ENCODE measurements at regions not wholly inside any gene's neighbourhood (a gene's known extent, or its start where the extent isn't known, plus 50 kb on each side); places are given as distances from the start of the nearest gene placed in this dataset.

- Histone ChIP-seq H3K4ac (ENCODE audit: low read length) (no peak overlapping the region), H3K18ac (ENCODE audit: low read length) (no peak overlapping the region), H4K8ac (ENCODE audit: low read depth, low read length) (no peak overlapping the region)
Observed at GRCh38 chr11:115710980-115711379, 206.8 kb upstream of the CADM1 start.

DNA sequence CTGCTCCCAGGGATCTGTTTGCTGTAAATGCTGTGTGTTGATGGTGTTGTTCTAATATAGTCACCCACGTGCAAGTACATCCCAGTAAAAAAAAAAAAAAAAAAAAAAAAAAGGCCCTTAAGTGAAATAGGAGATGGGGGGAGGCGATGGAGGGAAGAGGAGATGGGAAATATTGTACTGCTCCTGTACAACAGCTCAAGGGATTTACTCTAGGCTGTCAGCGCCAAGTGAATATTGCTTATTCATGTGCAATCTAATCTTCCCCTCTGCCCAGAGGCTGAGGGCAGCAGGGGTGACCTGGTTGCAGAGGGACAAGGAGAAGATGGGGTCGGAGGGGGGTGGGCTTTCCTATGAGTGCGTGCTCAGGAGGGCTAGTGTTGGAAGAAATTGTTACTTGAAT lies 206.2 kb upstream of the CADM1 start:
- Histone ChIP-seq H3K4me1 (ENCODE audit: control insufficient read depth in 2 of 2, insufficient read depth in 1 of 2, low read depth in 1 of 2, low read length in 2 of 2) (no peaks in the 10 kb centered on the region), H3K4me3 (ENCODE audit: low read length in 2 of 2) (no peak overlapping the region), H3K27ac (replicated peaks; ENCODE audit: low read length) (no peak overlapping the region), H3K18ac (ENCODE audit: low read length) (no peak overlapping the region), H3K9ac (ENCODE audit: low read depth, low read length, poor library complexity) (no peak overlapping the region), H2AFZ (ENCODE audit: low read length) (no peak overlapping the region), H4K91ac (ENCODE audit: low read depth, low read length, poor library complexity) (no peak overlapping the region), H2BK15ac (ENCODE audit: low read length) (no peak overlapping the region), H3K36me3 (replicated peaks in 1 of 2; ENCODE audit: control insufficient read depth in 2 of 2, insufficient read depth in 2 of 2, low read length in 2 of 2) (no peaks in the 10 kb centered on the region), H4K8ac (ENCODE audit: low read depth, low read length) (no peak overlapping the region), H2AK5ac (ENCODE audit: low read depth, low read length) (no peak overlapping the region), H2BK12ac (ENCODE audit: low read length) (no peak overlapping the region), H3K23ac (ENCODE audit: low read depth, low read length, poor library complexity) (no peak overlapping the region), H3K27me3 (ENCODE audit: control insufficient read depth in 3 of 3, insufficient read depth in 3 of 3, low read depth in 1 of 3, low read length in 3 of 3) (peaks cover 0 to 4% (median 0%) of the 10 kb centered on the region in 3 experiments), H3K14ac (ENCODE audit: low read length) (no peak overlapping the region), H3K4me2 (ENCODE audit: insufficient read depth, low read length, poor library complexity, severe bottlenecking) (no peak overlapping the region), H3K4ac (ENCODE audit: low read length) (no peak overlapping the region), H2BK5ac (ENCODE audit: low read length) (no peak overlapping the region), H2BK120ac (ENCODE audit: low read depth, low read length) (no peak overlapping the region), H3K79me1 (ENCODE audit: low read depth, low read length) (no peaks in the 10 kb centered on the region), H3K9me3 (replicated peaks in 1 of 2; ENCODE audit: control insufficient read depth in 2 of 2, insufficient read depth in 1 of 2, low read depth in 1 of 2, low read length in 2 of 2) (no peaks in the 10 kb centered on the region)
- no CpG with 5 or more reads among the region's 5 CpGs for WGBS, 2 donors (ENCODE audit: extremely low coverage in 2 of 2, insufficient read length in 2 of 2, insufficient replicate concordance in 1 of 2)
- DNase-seq (ENCODE audit: low spot score), result no peak

More at GRCh38 chr11:115710980-115711379, 206.8 kb upstream of the CADM1 start:
- peak overlapping the region; percentile 3 for H2AK5ac ChIP-seq (ENCODE audit: low read depth, low read length)
- no peak overlapping the region for H3K23ac ChIP-seq (ENCODE audit: low read depth, low read length, poor library complexity)
- peaks cover 0 to 4% (median 0%) of the 10 kb centered on the region in 3 experiments for H3K27me3 ChIP-seq (ENCODE audit: control insufficient read depth in 3 of 3, insufficient read depth in 3 of 3, low read depth in 1 of 3, low read length in 3 of 3)
- H3K14ac ChIP-seq (ENCODE audit: low read length), result no peak overlapping the region
- DNase-seq (ENCODE audit: low spot score), result no peak
- no peak overlapping the region for H2BK120ac ChIP-seq (ENCODE audit: low read depth, low read length)
- H4K91ac ChIP-seq (ENCODE audit: low read depth, low read length, poor library complexity), result no peak overlapping the region
- H2BK15ac ChIP-seq (ENCODE audit: low read length), result no peak overlapping the region
- no peaks in the 10 kb centered on the region for H3K79me1 ChIP-seq (ENCODE audit: low read depth, low read length)
- no peak overlapping the region for H3K27ac ChIP-seq (replicated peaks; ENCODE audit: low read length)
- no peak overlapping the region for H3K4me3 ChIP-seq (ENCODE audit: low read length in 2 of 2)
- no peak overlapping the region for H2BK12ac ChIP-seq (ENCODE audit: low read length)
- no peaks in the 10 kb centered on the region for H3K4me1 ChIP-seq (ENCODE audit: control insufficient read depth in 2 of 2, insufficient read depth in 1 of 2, low read depth in 1 of 2, low read length in 2 of 2)
- WGBS, 2 donors (ENCODE audit: extremely low coverage in 2 of 2, insufficient read length in 2 of 2, insufficient replicate concordance in 1 of 2), result no CpG with 5 or more reads among the region's 20 CpGs
- no peak overlapping the region for H3K4me2 ChIP-seq (ENCODE audit: insufficient read depth, low read length, poor library complexity, severe bottlenecking)
- H3K9ac ChIP-seq (ENCODE audit: low read depth, low read length, poor library complexity), result no peak overlapping the region
- no peak overlapping the region for H2AFZ ChIP-seq (ENCODE audit: low read length)
- no peaks in the 10 kb centered on the region for H3K9me3 ChIP-seq (replicated peaks in 1 of 2; ENCODE audit: control insufficient read depth in 2 of 2, insufficient read depth in 1 of 2, low read depth in 1 of 2, low read length in 2 of 2)
- no peak overlapping the region for H2BK5ac ChIP-seq (ENCODE audit: low read length)
- no peaks in the 10 kb centered on the region for H3K36me3 ChIP-seq (replicated peaks in 1 of 2; ENCODE audit: control insufficient read depth in 2 of 2, insufficient read depth in 2 of 2, low read length in 2 of 2)

DNA sequence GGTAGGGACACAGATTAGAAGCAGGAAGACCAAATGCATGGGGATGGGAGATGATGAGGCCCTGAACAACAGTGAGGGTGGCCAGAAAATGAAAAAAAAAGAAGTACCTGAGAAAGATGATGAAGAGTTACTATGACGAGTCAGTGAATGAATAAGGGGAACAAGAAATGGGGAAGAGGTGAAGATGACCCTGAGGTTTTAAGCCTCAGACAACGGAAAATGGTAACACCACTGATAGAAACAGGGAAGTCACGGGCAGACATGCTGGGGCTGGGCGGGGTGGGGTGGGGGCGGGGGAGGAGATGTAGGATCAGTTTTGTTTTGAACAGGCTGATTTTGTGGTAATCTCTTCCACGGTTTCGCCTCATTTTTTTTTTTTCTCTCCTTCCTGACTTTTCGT lies 205.1 kb upstream of the CADM1 start:
- no peak overlapping the region for H3K27ac ChIP-seq (replicated peaks; ENCODE audit: low read length)
- H3K79me1 ChIP-seq (ENCODE audit: low read depth, low read length), result no peaks in the 10 kb centered on the region
- no peak overlapping the region for H2AK5ac ChIP-seq (ENCODE audit: low read depth, low read length)
- no peak overlapping the region for H2BK120ac ChIP-seq (ENCODE audit: low read depth, low read length)
- no peaks in the 10 kb centered on the region for H3K9me3 ChIP-seq (replicated peaks in 1 of 2; ENCODE audit: control insufficient read depth in 2 of 2, insufficient read depth in 1 of 2, low read depth in 1 of 2, low read length in 2 of 2)
- H4K8ac ChIP-seq (ENCODE audit: low read depth, low read length), result no peak overlapping the region
- H2BK5ac ChIP-seq (ENCODE audit: low read length), result no peak overlapping the region
- no peak for DNase-seq (ENCODE audit: low spot score)
- H3K9ac ChIP-seq (ENCODE audit: low read depth, low read length, poor library complexity), result no peak overlapping the region
- H3K4ac ChIP-seq (ENCODE audit: low read length), result no peak overlapping the region
- no peak overlapping the region for H2AFZ ChIP-seq (ENCODE audit: low read length)
- no peak overlapping the region for H3K23ac ChIP-seq (ENCODE audit: low read depth, low read length, poor library complexity)
- no peak overlapping the region for H3K4me2 ChIP-seq (ENCODE audit: insufficient read depth, low read length, poor library complexity, severe bottlenecking)
- H2BK15ac ChIP-seq (ENCODE audit: low read length), result no peak overlapping the region
- no peak overlapping the region for H4K91ac ChIP-seq (ENCODE audit: low read depth, low read length, poor library complexity)
- H2BK12ac ChIP-seq (ENCODE audit: low read length), result no peak overlapping the region
- H3K27me3 ChIP-seq (ENCODE audit: control insufficient read depth in 3 of 3, insufficient read depth in 3 of 3, low read depth in 1 of 3, low read length in 3 of 3), result peaks cover 0 to 4% (median 0%) of the 10 kb centered on the region in 3 experiments
- WGBS, 2 donors (ENCODE audit: extremely low coverage in 2 of 2, insufficient read length in 2 of 2, insufficient replicate concordance in 1 of 2), result no CpG with 5 or more reads among the region's 8 CpGs
- no peak overlapping the region for H3K14ac ChIP-seq (ENCODE audit: low read length)
- H3K36me3 ChIP-seq (replicated peaks in 1 of 2; ENCODE audit: control insufficient read depth in 2 of 2, insufficient read depth in 2 of 2, low read length in 2 of 2), result no peaks in the 10 kb centered on the region
- no peak overlapping the region for H3K18ac ChIP-seq (ENCODE audit: low read length)
- no peaks in the 10 kb centered on the region for H3K4me1 ChIP-seq (ENCODE audit: control insufficient read depth in 2 of 2, insufficient read depth in 1 of 2, low read depth in 1 of 2, low read length in 2 of 2)
- H3K4me3 ChIP-seq (ENCODE audit: low read length in 2 of 2), result no peak overlapping the region

GRCh38 chr11:115707180-115707905 lies 203.1 kb upstream of the CADM1 start:
- H3K79me1 ChIP-seq (ENCODE audit: low read depth, low read length), result no peaks in the 10 kb centered on the region
- H3K18ac ChIP-seq (ENCODE audit: low read length), result no peak overlapping the region
- no peak overlapping the region for H4K8ac ChIP-seq (ENCODE audit: low read depth, low read length)
- no peak overlapping the region for H3K4me2 ChIP-seq (ENCODE audit: insufficient read depth, low read length, poor library complexity, severe bottlenecking)
- no peak overlapping the region for H3K9ac ChIP-seq (ENCODE audit: low read depth, low read length, poor library complexity)
- H2BK5ac ChIP-seq (ENCODE audit: low read length), result no peak overlapping the region
- no peak overlapping the region for H4K91ac ChIP-seq (ENCODE audit: low read depth, low read length, poor library complexity)
- H2AK5ac ChIP-seq (ENCODE audit: low read depth, low read length), result no peak overlapping the region
- no peak overlapping the region for H3K4ac ChIP-seq (ENCODE audit: low read length)
- H3K36me3 ChIP-seq (replicated peaks in 1 of 2; ENCODE audit: control insufficient read depth in 2 of 2, insufficient read depth in 2 of 2, low read length in 2 of 2), result no peaks in the 10 kb centered on the region
- WGBS, 2 donors (ENCODE audit: extremely low coverage in 2 of 2, insufficient read length in 2 of 2, insufficient replicate concordance in 1 of 2), result no CpG with 5 or more reads among the region's 4 CpGs
- no peak for DNase-seq (ENCODE audit: low spot score)
- no peaks in the 10 kb centered on the region for H3K27me3 ChIP-seq (ENCODE audit: control insufficient read depth in 3 of 3, insufficient read depth in 3 of 3, low read depth in 1 of 3, low read length in 3 of 3)
- no peak overlapping the region for H2BK120ac ChIP-seq (ENCODE audit: low read depth, low read length)
- H2BK12ac ChIP-seq (ENCODE audit: low read length), result no peak overlapping the region
- no peak overlapping the region for H3K14ac ChIP-seq (ENCODE audit: low read length)
- no peak overlapping the region for H3K27ac ChIP-seq (replicated peaks; ENCODE audit: low read length)
- no peak overlapping the region for H2AFZ ChIP-seq (ENCODE audit: low read length)
- H3K9me3 ChIP-seq (replicated peaks in 1 of 2; ENCODE audit: control insufficient read depth in 2 of 2, insufficient read depth in 1 of 2, low read depth in 1 of 2, low read length in 2 of 2), result no peaks in the 10 kb centered on the region
- H3K4me1 ChIP-seq (ENCODE audit: control insufficient read depth in 2 of 2, insufficient read depth in 1 of 2, low read depth in 1 of 2, low read length in 2 of 2), result no peaks in the 10 kb centered on the region
- H3K4me3 ChIP-seq (ENCODE audit: low read length in 2 of 2), result no peak overlapping the region
- H2BK15ac ChIP-seq (ENCODE audit: low read length), result no peak overlapping the region
- H3K23ac ChIP-seq (ENCODE audit: low read depth, low read length, poor library complexity), result no peak overlapping the region

Data from neuronal stem cell (in vitro differentiated cells).